IPS DF 6.9 (cell line): ENCODE measurements at regions not wholly inside any gene's neighbourhood (a gene's known extent, or its start where the extent isn't known, plus 50 kb on each side); places are given as distances from the start of the nearest gene placed in this dataset.

Experiments
- DNase-seq: peaks from one replicate; pipeline ENCODE4 v3.0.0-alpha.2; 2013; ENCODE audit warnings: low read depth, low spot score
- H3K27ac ChIP-seq: one replicate; pipeline ENCODE4 v1.5.1; 2013; ENCODE audit warnings: low read length, control low read depth
- H3K27me3 ChIP-seq: 2 replicates; pipeline ENCODE4 v1.6.1; 2013; ENCODE audit warnings: mild to moderate bottlenecking, low read length; ENCODE audit not compliant: control insufficient read depth, insufficient read depth
- H3K36me3 ChIP-seq: 2 replicates; pipeline ENCODE4 v1.6.1; 2013; ENCODE audit warnings: low read length; ENCODE audit not compliant: control insufficient read depth, insufficient read depth
- H3K4me1 ChIP-seq: 2 replicates; pipeline ENCODE4 v1.6.1; 2013; ENCODE audit warnings: low read length; ENCODE audit not compliant: control insufficient read depth, insufficient read depth
- H3K4me3 ChIP-seq: 2 replicates; pipeline ENCODE4 v1.5.1; 2013; ENCODE audit warnings: mild to moderate bottlenecking, low read length
- H3K9me3 ChIP-seq: 2 replicates; pipeline ENCODE4 v1.6.1; 2013; ENCODE audit warnings: low read length, inconsistent platforms; ENCODE audit not compliant: control insufficient read depth, insufficient read depth
- WGBS: extraction: QIAGEN DNeasy Blood & Tissue Kit; methylation state at CpG from one replicate; pipeline ENCODE4 v1.1.7; 2013; ENCODE audit warnings: mixed read lengths, missing lambda C conversion rate; ENCODE audit not compliant: insufficient read length, insufficient coverage; 5-methylcytosine and 5-hydroxymethylcytosine counted together

- DNase-seq, result no peak
- no peak overlapping the region for H3K27ac ChIP-seq
- no peaks in the 10 kb centered on the region for H3K36me3 ChIP-seq
- H3K4me1 ChIP-seq, result no peaks in the 10 kb centered on the region; the same call in 1 of the 2 replicates
- no peak overlapping the region for H3K4me3 ChIP-seq
- no peaks in the 10 kb centered on the region for H3K9me3 ChIP-seq
- H3K27me3 ChIP-seq, result no peaks in the 10 kb centered on the region
- no CpG with 5 or more reads among the region's 4 CpGs for WGBS
Measured at GRCh38 chr9:115278326-115279035, 160.5 kb upstream of the TNC start.

GRCh38 chr9:115283395-115283794 is 165.4 kb upstream of the TNC start:
- no peaks in the 10 kb centered on the region for H3K36me3 ChIP-seq
- WGBS, result no CpG with 5 or more reads among the region's 1 CpG

GRCh38 chr9:115285836-115286235 is 167.9 kb upstream of the TNC start:
- DNase-seq, result no peak
- H3K9me3 ChIP-seq, result no peaks in the 10 kb centered on the region
- no peak overlapping the region for H3K4me3 ChIP-seq
- H3K36me3 ChIP-seq, result no peaks in the 10 kb centered on the region
- no peaks in the 10 kb centered on the region; the same call in 1 of the 2 replicates for H3K4me1 ChIP-seq
- no peak overlapping the region for H3K27ac ChIP-seq
- no peaks in the 10 kb centered on the region for H3K27me3 ChIP-seq

More at GRCh38 chr9:115283395-115283794, 165.4 kb upstream of the TNC start:
- no peak overlapping the region for H3K4me3 ChIP-seq
- no peaks in the 10 kb centered on the region; the same call in 1 of the 2 replicates for H3K4me1 ChIP-seq
- no peaks in the 10 kb centered on the region for H3K27me3 ChIP-seq
- no peak overlapping the region for H3K27ac ChIP-seq
- no peak for DNase-seq
- no peaks in the 10 kb centered on the region for H3K9me3 ChIP-seq

GRCh38 chr9:115286411-115286810 is 168.5 kb upstream of the TNC start:
- H3K4me1 ChIP-seq, result no peaks in the 10 kb centered on the region; the same call in 1 of the 2 replicates
- WGBS, result no CpG with 5 or more reads among the region's 1 CpG
- DNase-seq, result no peak
- no peaks in the 10 kb centered on the region for H3K36me3 ChIP-seq
- H3K27ac ChIP-seq, result no peak overlapping the region
- no peaks in the 10 kb centered on the region for H3K9me3 ChIP-seq
- H3K27me3 ChIP-seq, result no peaks in the 10 kb centered on the region
- no peak overlapping the region for H3K4me3 ChIP-seq

GRCh38 chr9:115289757-115290208 is 171.8 kb upstream of the TNC start:
- Histone ChIP-seq H3K9me3 (no peaks in the 10 kb centered on the region), H3K27ac (no peak overlapping the region), H3K36me3 (no peaks in the 10 kb centered on the region), H3K27me3 (no peaks in the 10 kb centered on the region), H3K4me1 (no peaks in the 10 kb centered on the region), H3K4me3 (no peak overlapping the region)
- no peak for DNase-seq
- no CpG with 5 or more reads among the region's 1 CpG for WGBS

- Histone ChIP-seq H3K36me3 (no peaks in the 10 kb centered on the region), H3K27ac (no peak overlapping the region), H3K27me3 (no peaks in the 10 kb centered on the region), H3K4me3 (no peak overlapping the region), H3K4me1 (no peaks in the 10 kb centered on the region), H3K9me3 (no peaks in the 10 kb centered on the region)
- WGBS, result no CpG with 5 or more reads among the region's 3 CpGs
- DNase-seq, result no peak
Measured at GRCh38 chr9:115291841-115292240, 173.9 kb upstream of the TNC start.

GRCh38 chr9:115292584-115293279 is 174.8 kb upstream of the TNC start:
- no peak for DNase-seq
- no peaks in the 10 kb centered on the region for H3K36me3 ChIP-seq
- no peak overlapping the region for H3K4me3 ChIP-seq
- H3K27me3 ChIP-seq, result no peaks in the 10 kb centered on the region
- no CpG with 5 or more reads among the region's 4 CpGs for WGBS
- H3K4me1 ChIP-seq, result peaks cover 4% of the 10 kb centered on the region; the same call in 1 of the 2 replicates
- H3K9me3 ChIP-seq, result no peaks in the 10 kb centered on the region
- no peak overlapping the region for H3K27ac ChIP-seq

GRCh38 chr9:115295734-115296133 is 177.8 kb upstream of the TNC start:
- Histone ChIP-seq H3K27me3 (no peaks in the 10 kb centered on the region), H3K27ac (no peak overlapping the region), H3K4me3 (no peak overlapping the region), H3K36me3 (no peaks in the 10 kb centered on the region), H3K9me3 (no peaks in the 10 kb centered on the region), H3K4me1 (peaks cover 4% of the 10 kb centered on the region; the same call in 1 of the 2 replicates)
- DNase-seq, result no peak
- no CpG with 5 or more reads among the region's 2 CpGs for WGBS

GRCh38 chr9:115296831-115297565 is 179.0 kb upstream of the TNC start:
- no peak overlapping the region for H3K4me3 ChIP-seq

GRCh38 chr9:115300116-115300515 is 182.2 kb upstream of the TNC start:
- DNase-seq, result no peak
- Histone ChIP-seq H3K36me3 (no peaks in the 10 kb centered on the region), H3K4me1 (peaks cover 4% of the 10 kb centered on the region; the same call in 1 of the 2 replicates), H3K27me3 (no peaks in the 10 kb centered on the region), H3K9me3 (no peaks in the 10 kb centered on the region), H3K27ac (no peak overlapping the region), H3K4me3 (no peak overlapping the region)
- no CpG with 5 or more reads among the region's 1 CpG for WGBS

More at GRCh38 chr9:115296831-115297565, 179.0 kb upstream of the TNC start:
- Histone ChIP-seq H3K27ac (no peak overlapping the region), H3K36me3 (no peaks in the 10 kb centered on the region), H3K4me1 (peaks cover 4% of the 10 kb centered on the region; the same call in 1 of the 2 replicates), H3K9me3 (no peaks in the 10 kb centered on the region), H3K27me3 (no peaks in the 10 kb centered on the region)
- no peak for DNase-seq
- WGBS, result no CpG with 5 or more reads among the region's 1 CpG
